Parathyroid adenoma (tissue), 2 donors: ENCODE measurements at regions not wholly inside any gene's neighbourhood (a gene's known extent, or its start where the extent isn't known, plus 50 kb on each side); places are given as distances from the start of the nearest gene placed in this dataset.

Experiments
- H2AFZ ChIP-seq: fragments of 300-600 bp; sonication (generic); one replicate; pipeline ENCODE4 v1.7.0; 2017; ENCODE audit warnings: antibody characterized with exemption, mild to moderate bottlenecking
- H3K27ac ChIP-seq: fragments of 300-600 bp; sonication (generic); one replicate; pipeline ENCODE4 v1.7.0; 2017
- H3K27me3 ChIP-seq: fragments of 300-600 bp; sonication (generic); one replicate; pipeline ENCODE4 v1.7.0; 2017; ENCODE audit warnings: low read length; ENCODE audit not compliant: control insufficient read depth, insufficient read depth
- H3K36me3 ChIP-seq: fragments of 300-600 bp; sonication (generic); one replicate; pipeline ENCODE4 v1.7.0; 2017; ENCODE audit warnings: low read length; ENCODE audit not compliant: control insufficient read depth, insufficient read depth
- H3K4me1 ChIP-seq: fragments of 300-600 bp; sonication (generic); one replicate; pipeline ENCODE4 v1.7.0; 2017; ENCODE audit warnings: control low read depth
- H3K4me2 ChIP-seq: fragments of 300-600 bp; sonication (generic); one replicate; pipeline ENCODE4 v1.7.0; 2017; ENCODE audit warnings: low read length
- H3K4me3 ChIP-seq: fragments of 300-600 bp; sonication (generic); one replicate; pipeline ENCODE4 v1.7.0; 2017; ENCODE audit warnings: low read depth, low read length
- H3K79me2 ChIP-seq: fragments of 300-600 bp; sonication (generic); one replicate; pipeline ENCODE4 v1.7.0; 2017; ENCODE audit warnings: control low read depth
- H3K9ac ChIP-seq: fragments of 300-600 bp; sonication (generic); one replicate; pipeline ENCODE4 v1.7.0; 2017; ENCODE audit warnings: mild to moderate bottlenecking
- H3K9me3 ChIP-seq: fragments of 300-600 bp; sonication (generic); one replicate; pipeline ENCODE4 v1.7.0; 2017; ENCODE audit warnings: low read length; ENCODE audit not compliant: control insufficient read depth
- CTCF ChIP-seq: fragments of 300-600 bp; sonication (generic); IDR thresholded peaks from one replicate; pipeline ENCODE4 v1.7.0; 2017; ENCODE audit warnings: antibody characterized with exemption, mild to moderate bottlenecking
- donor health status: primary hyperparathyroidism.

- no peaks in the 10 kb centered on the region for H3K36me3 ChIP-seq
- no peak overlapping the region for H3K4me2 ChIP-seq
- no peaks in the 10 kb centered on the region for H3K27me3 ChIP-seq
- no peaks in the 10 kb centered on the region for H3K4me1 ChIP-seq
- no peaks in the 10 kb centered on the region for H3K9me3 ChIP-seq
- H2AFZ ChIP-seq, result no peak overlapping the region
- no peak overlapping the region for H3K27ac ChIP-seq
- H3K4me3 ChIP-seq, result no peak overlapping the region
- H3K9ac ChIP-seq, result no peak overlapping the region
- no peak for TF ChIP-seq CTCF
- H3K79me2 ChIP-seq, result no peaks in the 10 kb centered on the region
Measured at GRCh38 chr6:22621701-22622100, 52.3 kb downstream of the HDGFL1 start.

GRCh38 chr6:22622351-22622750 lies 53.0 kb downstream of the HDGFL1 start:
- no peak overlapping the region for H3K27ac ChIP-seq
- H3K9ac ChIP-seq, result no peak overlapping the region
- H3K27me3 ChIP-seq, result no peaks in the 10 kb centered on the region
- no peaks in the 10 kb centered on the region for H3K9me3 ChIP-seq
- no peaks in the 10 kb centered on the region for H3K79me2 ChIP-seq
- H3K4me2 ChIP-seq, result no peak overlapping the region
- H3K36me3 ChIP-seq, result no peaks in the 10 kb centered on the region
- TF ChIP-seq CTCF, result no peak
- no peaks in the 10 kb centered on the region for H3K4me1 ChIP-seq
- no peak overlapping the region for H3K4me3 ChIP-seq
- no peak overlapping the region for H2AFZ ChIP-seq

- no peaks in the 10 kb centered on the region for H3K9me3 ChIP-seq
- no peaks in the 10 kb centered on the region for H3K79me2 ChIP-seq
- TF ChIP-seq CTCF, result no peak
- no peak overlapping the region for H3K4me2 ChIP-seq
- no peaks in the 10 kb centered on the region for H3K4me1 ChIP-seq
- H3K9ac ChIP-seq, result no peak overlapping the region
- H3K4me3 ChIP-seq, result no peak overlapping the region
- no peaks in the 10 kb centered on the region for H3K27me3 ChIP-seq
- H2AFZ ChIP-seq, result no peak overlapping the region
- no peaks in the 10 kb centered on the region for H3K36me3 ChIP-seq
- no peak overlapping the region for H3K27ac ChIP-seq
Measured at GRCh38 chr6:22622813-22623212, 53.4 kb downstream of the HDGFL1 start.

DNA sequence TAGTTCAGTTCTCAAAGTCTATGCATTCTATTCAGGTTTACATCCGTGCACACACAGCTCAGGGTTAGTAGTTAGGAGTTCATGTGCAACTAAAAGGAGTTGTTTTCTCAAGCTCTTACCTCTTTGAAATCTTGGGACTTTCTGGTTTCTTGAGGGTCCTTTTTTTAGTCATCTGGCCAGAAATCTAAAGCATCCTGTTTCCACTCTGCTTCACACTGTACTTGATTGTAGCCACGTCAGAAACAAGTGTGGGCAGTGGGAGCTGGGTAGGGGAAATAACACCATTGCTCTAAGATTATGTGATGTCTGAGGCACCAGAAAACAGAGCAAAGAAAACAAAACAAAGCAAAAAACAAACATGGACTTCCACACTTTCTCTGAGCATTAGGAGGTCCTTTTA lies 58.3 kb downstream of the HDGFL1 start:
- H3K27ac ChIP-seq, result no peak overlapping the region
- no peaks in the 10 kb centered on the region for H3K79me2 ChIP-seq
- no peak overlapping the region for H2AFZ ChIP-seq
- H3K36me3 ChIP-seq, result no peaks in the 10 kb centered on the region
- TF ChIP-seq CTCF, result no peak
- no peaks in the 10 kb centered on the region for H3K9me3 ChIP-seq
- no peaks in the 10 kb centered on the region for H3K4me1 ChIP-seq
- no peaks in the 10 kb centered on the region for H3K27me3 ChIP-seq
- no peak overlapping the region for H3K4me2 ChIP-seq
- H3K9ac ChIP-seq, result no peak overlapping the region
- no peak overlapping the region for H3K4me3 ChIP-seq

GRCh38 chr6:22631091-22631490 lies 61.7 kb downstream of the HDGFL1 start:
- no peaks in the 10 kb centered on the region for H3K36me3 ChIP-seq
- H3K4me1 ChIP-seq, result no peaks in the 10 kb centered on the region
- no peaks in the 10 kb centered on the region for H3K27me3 ChIP-seq
- TF ChIP-seq CTCF, result no peak
- H3K79me2 ChIP-seq, result no peaks in the 10 kb centered on the region
- no peak overlapping the region for H3K9ac ChIP-seq
- no peak overlapping the region for H2AFZ ChIP-seq
- no peak overlapping the region for H3K4me3 ChIP-seq
- H3K9me3 ChIP-seq, result no peaks in the 10 kb centered on the region
- H3K27ac ChIP-seq, result no peak overlapping the region
- no peak overlapping the region for H3K4me2 ChIP-seq
